ENCODE measurements at regions not wholly inside any gene's neighbourhood (a gene's known extent, or its start where the extent isn't known, plus 50 kb on each side); places are given as distances from the start of the nearest gene placed in this dataset.

GRCh38 chrX:74080165-74080564 lies 223.8 kb upstream of the ZCCHC13 start:
- FAIRE-seq = no peak
- Histone ChIP-seq H3K27me3 (ENCODE audit: control insufficient read depth in 1 of 2, insufficient read depth in 2 of 2, low read length in 2 of 2) (no peaks in the 10 kb centered on the region), H3K9ac (ENCODE audit: insufficient read depth, low read depth, low read length) (no peak overlapping the region), H3K4me3 (replicated peaks in 1 of 3; ENCODE audit: insufficient read depth in 1 of 3, low read depth in 2 of 3, low read length in 3 of 3) (no peak overlapping the region), H3K36me3 (replicated peaks in 1 of 2; ENCODE audit: control insufficient read depth in 1 of 2, insufficient read depth in 2 of 2, low read length in 2 of 2) (no peaks in the 10 kb centered on the region), H3K4me1 (ENCODE audit: insufficient read depth, low read length) (peaks cover 4% of the 10 kb centered on the region), H3K27ac (ENCODE audit: extremely low read length, insufficient read depth, low read length) (no peak overlapping the region), H3K9me3 (ENCODE audit: low read length) (peaks cover 4% of the 10 kb centered on the region; the same call in 1 of the 2 replicates), H3K79me2 (ENCODE audit: insufficient read depth, low read length) (no peaks in the 10 kb centered on the region), H2AFZ (ENCODE audit: low read length) (no peak overlapping the region), H3K4me2 (ENCODE audit: low read depth, low read length) (no peak overlapping the region), H4K20me1 (ENCODE audit: insufficient read depth, low read length) (peaks cover under 1% of the 10 kb centered on the region; the same call in 1 of the 2 replicates)
- no peak for ATAC-seq
- TF ChIP-seq FOXJ3 (CRISPR knock-in tag; IDR thresholded peaks at IDR 0.05; ENCODE audit: borderline replicate concordance) (no peak), ISL2 (CRISPR knock-in tag; IDR thresholded peaks at IDR 0.05) (no peak), SIN3A (IDR thresholded peaks at IDR 0.05; ENCODE audit: borderline replicate concordance, low read depth, low read length) (no peak), ZNF503 (CRISPR knock-in tag; IDR thresholded peaks at IDR 0.05) (no peak), GABPA (IDR thresholded peaks at IDR 0.05; ENCODE audit: low read depth, low read length) (no peak), GABPA (CRISPR knock-in tag; IDR thresholded peaks at IDR 0.05; ENCODE audit: low read depth) (no peak), ZNF850 (CRISPR knock-in tag; conservative IDR thresholded peaks at IDR 0.05) (no peak), ZKSCAN8 (CRISPR knock-in tag; IDR thresholded peaks at IDR 0.05; ENCODE audit: borderline replicate concordance) (no peak), SATB2 (CRISPR knock-in tag; IDR thresholded peaks at IDR 0.05) (no peak), ATF4 (CRISPR knock-in tag; IDR thresholded peaks at IDR 0.05) (no peak), CBFB (CRISPR knock-in tag; IDR thresholded peaks at IDR 0.05) (no peak)
- in situ Hi-C loops (cut with HindIII; ENCODE audit: extremely low pct_ligation_motif_present, low pct_unique_long_range_greater_than_20kb) (no loop called here), intact Hi-C loops (cut with micrococcal nuclease; ENCODE audit: unreplicated experiment) (no loop called here)
- ChIA-PET POLR2A (no interaction called here), CTCF (ENCODE audit: low intra/inter-chr PET ratio, low total read pairs) (no interaction called here)
- DNase-seq (ENCODE audit: low spot score) = no peak
- no TSS peak for BruUV-seq (replicated peaks)
